Stimulated activated CD4-positive, alpha-beta T cell treated with anti-CD3 and anti-CD28 coated beads, TNF-alpha, amount 100 ng/mL, for 24 hours (primary cell): ENCODE measurements at regions not wholly inside any gene's neighbourhood (a gene's known extent, or its start where the extent isn't known, plus 50 kb on each side); places are given as distances from the start of the nearest gene placed in this dataset.

ENCODE experiments used
- DNase-seq, 3 experiments: peaks; one replicate each; pipeline ENCODE4 v3.0.0-alpha.2; 2020; ENCODE audit warnings: low read depth in 3 of 3

GRCh38 chr13:76711550-76712182 is 174.5 kb downstream of the KCTD12 start:
- no peak for DNase-seq

GRCh38 chr13:76709851-76710250 is 176.4 kb downstream of the KCTD12 start:
- no peak for DNase-seq

GRCh38 chr13:76708138-76708688 is 178.0 kb downstream of the KCTD12 start:
- DNase-seq, result no peak

GRCh38 chr13:76707360-76707759 is 178.8 kb downstream of the KCTD12 start:
- DNase-seq, result no peak

GRCh38 chr13:76703621-76704288 is 182.4 kb downstream of the KCTD12 start:
- no peak for DNase-seq

GRCh38 chr13:76703216-76703615 is 183.0 kb downstream of the KCTD12 start:
- DNase-seq, result no peak

- DNase-seq, result no peak
Measured at GRCh38 chr13:76697288-76697687, 188.9 kb downstream of the KCTD12 start.

GRCh38 chr13:76696370-76696769 is 189.8 kb downstream of the KCTD12 start:
- no peak for DNase-seq

- DNase-seq, result no peak
Measured at GRCh38 chr13:76693086-76693485, 193.1 kb downstream of the KCTD12 start.

- DNase-seq, result no peak
Measured at GRCh38 chr13:76692346-76692745, 193.9 kb downstream of the KCTD12 start.

GRCh38 chr13:76690611-76691010 is 195.6 kb downstream of the KCTD12 start:
- no peak for DNase-seq

GRCh38 chr13:76687467-76687866 is 198.7 kb downstream of the KCTD12 start:
- no peak for DNase-seq

- no peak for DNase-seq
Measured at GRCh38 chr13:76685938-76686337, 200.3 kb downstream of the KCTD12 start.

- DNase-seq, result no peak
Measured at GRCh38 chr13:76684336-76684735, 201.9 kb downstream of the KCTD12 start.

- DNase-seq, result no peak
Measured at GRCh38 chr13:76683854-76684253, 202.4 kb downstream of the KCTD12 start.

GRCh38 chr13:76683168-76683567 is 203.0 kb downstream of the KCTD12 start:
- DNase-seq, result no peak

- DNase-seq, result no peak
Measured at GRCh38 chr13:76680112-76680511, 206.1 kb downstream of the KCTD12 start.

GRCh38 chr13:76677043-76677442 is 209.2 kb downstream of the KCTD12 start:
- no peak for DNase-seq

- no peak for DNase-seq
Measured at GRCh38 chr13:76672420-76672819, 213.8 kb downstream of the KCTD12 start.

- no peak for DNase-seq
Measured at GRCh38 chr13:76668716-76669115, 217.5 kb downstream of the KCTD12 start.

GRCh38 chr13:76668141-76668540 is 218.1 kb downstream of the KCTD12 start:
- DNase-seq, result no peak

GRCh38 chr13:76667551-76667950 is 218.7 kb downstream of the KCTD12 start:
- DNase-seq, result no peak

- DNase-seq, result no peak
Measured at GRCh38 chr13:76663592-76664335, 222.4 kb downstream of the KCTD12 start.
